Omental fat pad (tissue), 3 donors: ENCODE measurements at regions not wholly inside any gene's neighbourhood (a gene's known extent, or its start where the extent isn't known, plus 50 kb on each side); places are given as distances from the start of the nearest gene placed in this dataset.

Source experiments
- ATAC-seq: fragments of 150-250 bp; one replicate; pipeline ENCODE4 v1.9.1; 2016; ENCODE audit warnings: mild to moderate bottlenecking, moderate library complexity; ENCODE audit not compliant: low FRiP score
- DNase-seq: peaks from one replicate; pipeline ENCODE4 v3.0.0-alpha.2; 2019; ENCODE audit warnings: low spot score
- TF ChIP-seq, protein P1 (sequence below), 3 donors: fragments of 450-650 bp; IDR thresholded peaks; one replicate each; pipeline ENCODE4 v1.5.1; 2016 to 2017; ENCODE audit warnings: antibody characterized with exemption in 3 of 3, mild to moderate bottlenecking in 3 of 3, moderate library complexity in 2 of 3

- DNase-seq = no peak
- TF ChIP-seq, protein P1, sequence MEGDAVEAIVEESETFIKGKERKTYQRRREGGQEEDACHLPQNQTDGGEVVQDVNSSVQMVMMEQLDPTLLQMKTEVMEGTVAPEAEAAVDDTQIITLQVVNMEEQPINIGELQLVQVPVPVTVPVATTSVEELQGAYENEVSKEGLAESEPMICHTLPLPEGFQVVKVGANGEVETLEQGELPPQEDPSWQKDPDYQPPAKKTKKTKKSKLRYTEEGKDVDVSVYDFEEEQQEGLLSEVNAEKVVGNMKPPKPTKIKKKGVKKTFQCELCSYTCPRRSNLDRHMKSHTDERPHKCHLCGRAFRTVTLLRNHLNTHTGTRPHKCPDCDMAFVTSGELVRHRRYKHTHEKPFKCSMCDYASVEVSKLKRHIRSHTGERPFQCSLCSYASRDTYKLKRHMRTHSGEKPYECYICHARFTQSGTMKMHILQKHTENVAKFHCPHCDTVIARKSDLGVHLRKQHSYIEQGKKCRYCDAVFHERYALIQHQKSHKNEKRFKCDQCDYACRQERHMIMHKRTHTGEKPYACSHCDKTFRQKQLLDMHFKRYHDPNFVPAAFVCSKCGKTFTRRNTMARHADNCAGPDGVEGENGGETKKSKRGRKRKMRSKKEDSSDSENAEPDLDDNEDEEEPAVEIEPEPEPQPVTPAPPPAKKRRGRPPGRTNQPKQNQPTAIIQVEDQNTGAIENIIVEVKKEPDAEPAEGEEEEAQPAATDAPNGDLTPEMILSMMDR (IDR thresholded peaks at IDR 0.05) = no peak
- ATAC-seq = no peak
Measured at GRCh38 chr7:20267482-20267881, 50.3 kb upstream of the MACC1 start.

DNA sequence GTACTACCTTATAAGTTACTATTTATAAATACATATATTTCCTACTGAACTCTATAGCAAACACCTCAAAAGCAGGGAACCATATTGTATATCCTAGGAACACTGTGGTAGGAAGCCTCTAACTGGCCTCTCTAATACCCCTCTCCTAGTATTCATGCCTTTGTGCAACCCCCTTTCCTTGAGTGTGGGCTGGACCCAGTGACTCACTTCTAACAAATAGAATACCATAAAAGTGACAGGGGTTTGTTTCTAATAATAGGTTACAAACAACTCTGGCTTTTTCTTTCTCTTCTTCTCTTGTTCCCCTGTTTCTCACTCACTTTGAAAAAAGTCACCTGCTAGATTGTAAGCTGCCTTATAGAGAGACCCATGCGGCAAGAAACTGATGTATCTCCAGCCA lies 51.6 kb upstream of the MACC1 start:
- no peak for DNase-seq
- TF ChIP-seq, protein P1 (IDR thresholded peaks at IDR 0.05) = no peak
- ATAC-seq = no peak

DNA sequence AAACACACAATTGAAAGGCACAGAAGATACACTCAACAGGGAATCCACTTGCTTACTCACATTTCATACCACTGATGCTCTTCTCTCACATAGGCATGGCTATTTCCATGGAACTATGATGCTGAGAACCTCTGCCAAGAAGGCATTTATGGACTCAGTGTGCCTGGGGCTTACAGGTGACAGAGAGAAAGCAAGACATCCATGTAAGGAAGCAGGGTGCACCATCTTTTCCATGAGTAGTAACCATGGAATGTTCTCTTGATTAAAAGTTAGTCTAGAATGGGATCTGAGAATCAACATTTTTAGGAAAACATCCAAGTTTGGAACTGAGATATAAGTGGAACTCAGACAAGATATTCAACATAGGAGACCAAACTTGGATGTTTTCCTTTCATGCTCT lies 52.5 kb upstream of the MACC1 start:
- no peak for DNase-seq
- peak; percentile 28 for ATAC-seq
- TF ChIP-seq, protein P1 (IDR thresholded peaks at IDR 0.05) = no peak

DNA sequence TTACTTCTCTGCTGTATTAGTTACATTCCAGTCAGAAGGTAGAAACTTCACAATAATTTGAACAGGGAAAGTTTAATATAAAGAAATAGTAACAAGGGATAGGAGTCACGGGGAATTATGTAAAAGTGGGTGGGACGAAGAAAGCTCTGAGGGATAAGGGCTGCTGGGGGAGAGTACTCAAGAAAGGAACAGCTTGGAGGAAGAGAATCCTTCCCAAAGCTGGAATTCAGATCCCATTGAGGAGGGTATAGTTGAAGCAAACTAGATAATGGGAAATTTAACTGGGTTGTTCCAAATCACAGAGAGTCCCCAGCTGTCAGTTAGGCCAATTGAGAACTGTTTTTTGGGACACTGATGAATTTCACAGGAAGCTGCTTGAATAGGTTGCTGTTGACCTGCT lies 53.2 kb upstream of the MACC1 start:
- no peak for DNase-seq
- TF ChIP-seq, protein P1 (IDR thresholded peaks at IDR 0.05) = no peak
- ATAC-seq = no peak

DNA sequence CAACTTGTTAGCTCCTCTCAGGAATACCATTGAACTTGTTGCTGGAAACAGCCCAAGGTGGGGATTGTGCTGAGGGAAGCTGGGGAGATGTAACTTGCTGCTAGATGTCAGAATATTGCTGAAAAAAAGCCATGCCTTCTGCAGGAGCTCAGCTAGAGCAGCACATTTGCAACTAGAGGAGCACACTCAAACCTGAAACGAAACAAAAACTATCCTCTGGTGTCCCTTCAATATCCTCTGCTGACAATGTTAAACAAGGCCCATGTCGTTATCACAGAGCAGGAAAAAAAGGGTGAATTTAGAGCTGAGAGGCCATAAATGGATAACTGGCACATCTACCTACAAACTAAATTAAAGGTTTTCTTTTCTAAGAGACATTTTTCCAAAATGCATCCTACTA lies 53.7 kb upstream of the MACC1 start:
- TF ChIP-seq, protein P1 (IDR thresholded peaks at IDR 0.05) = no peak
- no peak for ATAC-seq
- no peak for DNase-seq

DNA sequence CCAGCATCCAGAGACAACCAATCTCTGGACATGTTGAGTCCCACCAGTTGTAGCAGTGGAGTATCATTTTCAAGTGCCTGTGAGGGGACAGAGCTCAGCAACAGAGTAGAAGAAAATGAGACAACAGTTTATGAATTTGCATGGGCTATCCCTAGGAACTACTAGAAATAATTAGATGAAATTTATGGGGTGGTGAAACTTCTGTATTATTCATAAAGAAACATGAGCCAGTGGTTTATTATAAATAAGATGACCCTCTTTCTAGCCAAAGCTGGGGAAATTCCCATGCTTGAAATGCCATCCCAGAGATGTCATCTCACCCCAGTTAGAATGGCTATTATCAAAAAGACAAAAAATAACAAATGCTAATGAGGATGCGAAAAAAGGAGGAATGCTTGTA lies 55.1 kb upstream of the ITGB8 start:
- no peak for DNase-seq
- TF ChIP-seq, protein P1 (IDR thresholded peaks at IDR 0.05) = no peak
- no peak for ATAC-seq

DNA sequence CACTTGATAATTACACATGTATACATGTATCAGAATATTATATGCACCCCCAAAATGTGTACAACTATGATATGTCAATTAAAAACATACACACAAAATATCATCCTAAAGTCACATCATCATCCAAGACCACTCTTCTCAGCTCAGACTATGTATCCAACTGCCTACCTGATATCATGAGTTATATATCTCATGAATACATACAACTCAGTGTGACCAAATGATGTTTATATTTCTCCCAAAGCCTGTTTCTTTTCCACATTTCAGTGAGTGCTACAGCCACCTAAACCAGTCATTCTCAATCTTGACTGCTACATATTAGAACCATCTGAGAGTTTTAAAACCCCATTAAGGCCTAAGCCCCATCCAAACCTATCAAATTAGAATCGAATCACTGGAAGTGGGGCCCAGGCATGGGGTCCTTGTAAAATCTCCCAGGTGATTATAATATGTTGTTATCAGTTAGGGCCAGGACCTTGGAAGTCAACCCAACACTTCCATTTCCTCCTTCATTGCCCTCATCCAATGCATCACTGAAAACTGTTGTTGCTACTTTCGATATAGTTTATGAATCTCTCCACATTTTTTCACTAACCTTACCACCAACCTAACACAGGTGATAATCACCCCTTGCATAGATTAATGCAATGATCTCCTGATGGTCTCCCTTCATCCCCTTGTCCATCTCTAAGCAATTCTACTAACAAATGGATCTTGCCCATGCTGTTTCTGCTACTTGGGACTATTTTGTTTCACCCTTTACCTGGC lies 53.8 kb upstream of the ITGB8 start:
- TF ChIP-seq, protein P1 (IDR thresholded peaks at IDR 0.05) = no peak
- ATAC-seq (no peak), DNase-seq (no peak)
